Heart right ventricle (tissue), 16 donors: ENCODE measurements at regions not wholly inside any gene's neighbourhood (a gene's known extent, or its start where the extent isn't known, plus 50 kb on each side); places are given as distances from the start of the nearest gene placed in this dataset.

Source experiments
- ATAC-seq, 8 donors: fragments of 200-7000 bp; cut with Tn5 transposase; one replicate each; pipeline ENCODE4 v1.9.1; 2020; ENCODE audit warnings: mild to moderate bottlenecking in 8 of 8, moderate library complexity in 8 of 8, moderate number of reproducible peaks in 1 of 8
- DNase-seq, 2 donors: peaks; one replicate each; pipeline ENCODE4 v3.0.0-alpha.2; 2020
- H3K27ac ChIP-seq, 10 donors: fragments of 200-600 bp; sonication (generic) in 2 of 10; one replicate each; pipeline versions ENCODE4 v1.5.0 to v1.8.0; 2020 to 2022; ENCODE audit warnings: mild to moderate bottlenecking in 3 of 10
- H3K27me3 ChIP-seq, 7 donors: fragments of 200-600 bp; one replicate each; pipeline ENCODE4 v1.8.0; 2021 to 2022; ENCODE audit warnings: mild to moderate bottlenecking in 2 of 7
- H3K36me3 ChIP-seq, 9 donors: fragments of 200-600 bp; sonication (generic) in 1 of 9; one replicate each; pipeline versions ENCODE4 v1.5.0 to v1.8.0; 2020 to 2022; ENCODE audit warnings: mild to moderate bottlenecking in 2 of 9
- H3K4me1 ChIP-seq, 9 donors: fragments of 200-600 bp; sonication (generic) in 1 of 9; one replicate each; pipeline versions ENCODE4 v1.5.0 to v1.8.0; 2020 to 2022; ENCODE audit warnings: mild to moderate bottlenecking in 4 of 9
- H3K4me3 ChIP-seq, 10 donors: fragments of 200-600 bp; sonication (generic) in 2 of 10; one replicate each; pipeline versions ENCODE4 v1.5.0 to v1.8.0; 2020 to 2022; ENCODE audit warnings: mild to moderate bottlenecking in 7 of 10, moderate library complexity in 2 of 10
- H3K9me3 ChIP-seq, 11 donors: fragments of 200-600 bp in 10 of 11; sonication (generic) in 2 of 11; one replicate each; pipeline versions ENCODE4 v1.5.0 to v1.8.0; 2013 to 2022; ENCODE audit warnings: mild to moderate bottlenecking in 2 of 11, control low read depth in 1 of 11, moderate library complexity in 1 of 11
- WGBS, 2 donors: extraction: QIAGEN DNeasy Blood & Tissue Kit; methylation state at CpG; one replicate each; pipeline ENCODE4 v1.1.7; 2013; ENCODE audit warnings: inconsistent platforms in 1 of 2; 5-methylcytosine and 5-hydroxymethylcytosine counted together
- intact Hi-C, 10 donors: fragments of 100-400 bp; cut with DNase I; formaldehyde crosslinking; loops; one replicate each; pipeline versions ENCODE4 v1.11.1 to v1.14.2; 2022
- TF ChIP-seq, protein P1 (sequence below), 9 donors: fragments of 200-600 bp; sonication (generic) in 2 of 9; IDR thresholded peaks; one replicate each; pipeline versions ENCODE4 v1.5.0 to v1.8.0; 2021 to 2022; ENCODE audit warnings: antibody characterized with exemption in 9 of 9, mild to moderate bottlenecking in 5 of 9, moderate library complexity in 1 of 9
- donor health status: Arrhythmogenic right ventricular cardiomyopathy.
- donor health status: ischemic (EF 13 %, LVEDD 7.1; RV severe dilation, severe dysfunction).
- donor health status: healthy with polysubstance abuse.
- donor health status: DM: no; HTN: yes; CAD: no.
- donor health status: DM: no; HTN: no; CAD: no.
- donor health status: ischemic (EF 25% LVEDD 6.9; RV normal size, moderate dysfunction).
- donor health status: ischemic (EF 25% LVEDD 5.7; RV mildly dilated, moderate dysfunction).
- donor health status: healthy.
- donor health status: DM: yes; HTN: yes; CAD: no.
- donor health status: Ischemic cardiomyopathy.
- donor health status: ischemic (EF 35%, LVEDD 5.7; RV mildly dilated, moderate dysfunction).
- donor health status: nonischemic (EF 11% LVEDD 7.7; RV severe dilation, severe dysfunction).
- donor health status: DM: yes; HTN: yes; CAD: no.
- donor health status: PGD.
- donor health status: ischemic (EF 29% LVEDD 5.4; RV normal size, mild dysfunction).
- donor health status: nonischemic (EF 23%, LVEDD 6.1; RV moderate dilation, normal function).

- no peaks in the 10 kb centered on the region for H3K36me3 ChIP-seq
- WGBS, 2 donors, result 80 to 84% methylated on average over 8 of the region's 8 CpGs
- no peaks in the 10 kb centered on the region for H3K9me3 ChIP-seq
- H3K27me3 ChIP-seq, result peaks cover 0 to 4% (median 0%) of the 10 kb centered on the region in 7 donors
- DNase-seq (no peak), ATAC-seq (no peak)
- H3K4me1 ChIP-seq, result no peaks in the 10 kb centered on the region
- H3K27ac ChIP-seq, result no peak overlapping the region
- intact Hi-C loops, result no loop called here
- TF ChIP-seq, protein P1, sequence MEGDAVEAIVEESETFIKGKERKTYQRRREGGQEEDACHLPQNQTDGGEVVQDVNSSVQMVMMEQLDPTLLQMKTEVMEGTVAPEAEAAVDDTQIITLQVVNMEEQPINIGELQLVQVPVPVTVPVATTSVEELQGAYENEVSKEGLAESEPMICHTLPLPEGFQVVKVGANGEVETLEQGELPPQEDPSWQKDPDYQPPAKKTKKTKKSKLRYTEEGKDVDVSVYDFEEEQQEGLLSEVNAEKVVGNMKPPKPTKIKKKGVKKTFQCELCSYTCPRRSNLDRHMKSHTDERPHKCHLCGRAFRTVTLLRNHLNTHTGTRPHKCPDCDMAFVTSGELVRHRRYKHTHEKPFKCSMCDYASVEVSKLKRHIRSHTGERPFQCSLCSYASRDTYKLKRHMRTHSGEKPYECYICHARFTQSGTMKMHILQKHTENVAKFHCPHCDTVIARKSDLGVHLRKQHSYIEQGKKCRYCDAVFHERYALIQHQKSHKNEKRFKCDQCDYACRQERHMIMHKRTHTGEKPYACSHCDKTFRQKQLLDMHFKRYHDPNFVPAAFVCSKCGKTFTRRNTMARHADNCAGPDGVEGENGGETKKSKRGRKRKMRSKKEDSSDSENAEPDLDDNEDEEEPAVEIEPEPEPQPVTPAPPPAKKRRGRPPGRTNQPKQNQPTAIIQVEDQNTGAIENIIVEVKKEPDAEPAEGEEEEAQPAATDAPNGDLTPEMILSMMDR (IDR thresholded peaks at IDR 0.05), result no peak
- no peak overlapping the region for H3K4me3 ChIP-seq
Observed at GRCh38 chr7:7054252-7054830, 128.0 kb upstream of the C1GALT1 start.

GRCh38 chr7:7060828-7061599 is 121.3 kb upstream of the C1GALT1 start:
- ATAC-seq, result no peak
- Histone ChIP-seq H3K27me3 (no peaks in the 10 kb centered on the region), H3K4me1 (no peaks in the 10 kb centered on the region), H3K9me3 (peaks cover 0 to 5% (median 0%) of the 10 kb centered on the region in 11 donors), H3K27ac (no peak overlapping the region), H3K4me3 (no peak overlapping the region), H3K36me3 (no peaks in the 10 kb centered on the region)
- intact Hi-C loops, result no loop called here
- 91 to 94% methylated on average over 10 of the region's 10 CpGs for WGBS, 2 donors
- DNase-seq, result no peak
- TF ChIP-seq, protein P1 (IDR thresholded peaks at IDR 0.05), result no peak

GRCh38 chr7:7077945-7078344 is 104.4 kb upstream of the C1GALT1 start:
- Histone ChIP-seq H3K27me3 (no peaks in the 10 kb centered on the region), H3K4me1 (no peaks in the 10 kb centered on the region), H3K4me3 (no peak overlapping the region), H3K36me3 (no peaks in the 10 kb centered on the region), H3K27ac (no peak overlapping the region), H3K9me3 (peaks cover 0 to 9% (median 0%) of the 10 kb centered on the region in 11 donors)
- DNase-seq, result no peak
- 76 to 78% methylated on average over 8 of the region's 8 CpGs for WGBS, 2 donors
- TF ChIP-seq, protein P1 (IDR thresholded peaks at IDR 0.05), result no peak
- intact Hi-C loops, result no loop called here
- no peak for ATAC-seq

- ATAC-seq, result no peak
- Histone ChIP-seq H3K27me3 (no peaks in the 10 kb centered on the region), H3K27ac (no peak overlapping the region), H3K4me1 (no peaks in the 10 kb centered on the region), H3K4me3 (no peak overlapping the region), H3K36me3 (no peaks in the 10 kb centered on the region), H3K9me3 (peaks cover 0 to 6% (median 0%) of the 10 kb centered on the region in 11 donors)
- WGBS, 2 donors, result 39 to 58% methylated on average over 2 of the region's 2 CpGs
- TF ChIP-seq, protein P1 (IDR thresholded peaks at IDR 0.05), result no peak
- DNase-seq, result no peak
- intact Hi-C loops, result no loop called here
Observed at GRCh38 chr7:7080802-7081201, 101.5 kb upstream of the C1GALT1 start.
